HCT116 (cell line): ENCODE measurements at regions not wholly inside any gene's neighbourhood (a gene's known extent, or its start where the extent isn't known, plus 50 kb on each side); places are given as distances from the start of the nearest gene placed in this dataset.
"Not testable (repeated sequence)": the region's sequence is repeated elsewhere in the genome, so short reads cannot be mapped to it uniquely, and the experiment has no call there.

ENCODE experiments used
- ATAC-seq: fragments of 200-7000 bp; cut with Tn5 transposase; 2 replicates; pipeline ENCODE4 v1.9.1; 2020; ENCODE audit warnings: mild to moderate bottlenecking, moderate library complexity
- BruUV-seq: library from RNA; stranded (reverse); fragments of 400-500 nt; replicated peaks from 2 replicates; lab custom pipeline; 2021; lab: Mats Ljungman, UMichigan
- CTCF ChIA-PET: fragments of 300-600 bp; sonication (Branson Sonifier 250); formaldehyde crosslinking; loops from one replicate; lab custom pipeline; 2021; ENCODE audit warnings: antibody characterized with exemption; lab: Charles Lee
- POLR2A ChIA-PET: fragments of 300-600, 350-600 bp; sonication (Branson Sonifier 250); formaldehyde crosslinking; loops from one replicate; lab custom pipeline; 2021; ENCODE audit warnings: antibody characterized with exemption; lab: Charles Lee
- RAD21 ChIA-PET, 2 experiments: fragments of 300-600 bp; sonication (Branson Sonifier 250); formaldehyde crosslinking; loops; one replicate each; lab custom pipeline; 2023; ENCODE audit warnings: low total read pairs in 2 of 2; ENCODE audit not compliant: uncharacterized antibody in 2 of 2, unreplicated experiment in 2 of 2, low non-redundant PET in 1 of 2; lab: Charles Lee
- DNase-seq: peaks from one replicate; pipeline ENCODE4 v3.0.0-alpha.2; 2010; ENCODE audit warnings: low read depth, low spot score
- H2AFZ ChIP-seq: fragments of 200-600 bp; shearing (Covaris generic), sonication (generic); 2 replicates; pipeline ENCODE4 v1.6.1; 2017; ENCODE audit warnings: low read depth, mixed run types, mixed read lengths, antibody characterized with exemption, low read length; ENCODE audit not compliant: poor library complexity, severe bottlenecking
- H3K27ac ChIP-seq: 2 replicates; pipeline ENCODE4 v1.5.1; 2012; ENCODE audit warnings: low read depth, low read length
- H3K27me3 ChIP-seq: fragments of 200-600 bp; sonication (generic); 2 replicates; pipeline ENCODE4 v1.6.1; 2016; ENCODE audit warnings: mixed run types, low read length, mixed read lengths; ENCODE audit not compliant: insufficient read depth
- H3K36me3 ChIP-seq, 2 experiments: fragments of 200-500 bp in 1 of 2; fragments of 200-600 bp in 1 of 2; sonication (Bioruptor generic) in 1 of 2; sonication (generic) in 1 of 2; 2 replicates each; pipeline versions ENCODE4 v1.5.1 to v1.6.1; 2014 to 2016; ENCODE audit warnings: low read length in 2 of 2, inconsistent platforms in 1 of 2, mixed read lengths in 1 of 2, mixed run types in 1 of 2; ENCODE audit not compliant: insufficient read depth in 2 of 2, control insufficient read depth in 1 of 2
- H3K4me1 ChIP-seq, 2 experiments: fragments of 200-600 bp in 1 of 2; sonication (generic) in 1 of 2; 2 replicates each; pipeline versions ENCODE4 v1.5.1 to v1.6.1; 2012 to 2017; ENCODE audit warnings: low read length in 2 of 2, inconsistent platforms in 1 of 2, mild to moderate bottlenecking in 1 of 2, mixed read lengths in 1 of 2, mixed run types in 1 of 2, moderate library complexity in 1 of 2; ENCODE audit not compliant: insufficient read depth in 2 of 2, control insufficient read depth in 1 of 2
- H3K4me2 ChIP-seq: fragments of 200-600 bp; sonication (generic); 2 replicates; pipeline ENCODE4 v1.6.1; 2017; ENCODE audit warnings: mixed run types, low read length, mixed read lengths
- H3K4me3 ChIP-seq, 2 experiments: fragments of 200-600 bp in 1 of 2; sonication (generic) in 1 of 2; replicated peaks in 1 of 2; 2 replicates each; pipeline ENCODE4 v1.5.1; 2011 to 2016; ENCODE audit warnings: low read length in 2 of 2, control low read depth in 1 of 2, low read depth in 1 of 2, mild to moderate bottlenecking in 1 of 2, mixed read lengths in 1 of 2, mixed run types in 1 of 2
- H3K79me2 ChIP-seq: fragments of 200-600 bp; sonication (generic); 2 replicates; pipeline ENCODE4 v1.6.1; 2017; ENCODE audit warnings: mild to moderate bottlenecking, mixed run types, low read length, moderate library complexity, mixed read lengths; ENCODE audit not compliant: insufficient read depth
- H3K9ac ChIP-seq: fragments of 200-600 bp; sonication (generic); 2 replicates; pipeline ENCODE4 v1.6.1; 2016; ENCODE audit warnings: low read length, mixed read lengths
- H3K9me2 ChIP-seq: fragments of 200-600 bp; sonication (generic), shearing (Covaris generic); 2 replicates; pipeline ENCODE4 v1.6.1; 2017; ENCODE audit warnings: mixed run types, mild to moderate bottlenecking, moderate library complexity; ENCODE audit not compliant: insufficient read depth
- H3K9me3 ChIP-seq, 2 experiments: fragments of 200-500 bp in 1 of 2; fragments of 200-600 bp in 1 of 2; sonication (Bioruptor generic) in 1 of 2; sonication (generic) in 1 of 2; 2 replicates each; pipeline ENCODE4 v1.6.1; 2014 to 2017; ENCODE audit warnings: low read length in 2 of 2, mixed read lengths in 2 of 2, inconsistent platforms in 1 of 2, low read depth in 1 of 2, mild to moderate bottlenecking in 1 of 2, mixed run types in 1 of 2, moderate library complexity in 1 of 2; ENCODE audit not compliant: control insufficient read depth in 1 of 2, insufficient read depth in 1 of 2
- H4K20me1 ChIP-seq: fragments of 200-600 bp; sonication (generic), shearing (Covaris generic); 2 replicates; pipeline ENCODE4 v1.6.1; 2017; ENCODE audit warnings: mixed run types, mild to moderate bottlenecking, moderate library complexity; ENCODE audit not compliant: insufficient read depth
- CBX3 ChIP-seq: IDR thresholded peaks from 2 replicates; pipeline ENCODE4 v1.6.1; 2012; ENCODE audit warnings: low read depth
- CEBPB ChIP-seq: IDR thresholded peaks from 2 replicates; pipeline ENCODE4 v1.6.1; 2012; ENCODE audit warnings: low read depth
- ELF1 ChIP-seq: IDR thresholded peaks from 2 replicates; pipeline ENCODE4 v1.6.1; 2012; ENCODE audit warnings: low read depth, borderline replicate concordance
- FOSL1 ChIP-seq: IDR thresholded peaks from 2 replicates; pipeline ENCODE4 v1.6.1; 2012; ENCODE audit warnings: low read depth
- POLR2A ChIP-seq: IDR thresholded peaks from 2 replicates; pipeline ENCODE4 v1.7.0; 2011; ENCODE audit warnings: borderline replicate concordance; ENCODE audit not compliant: insufficient read depth, insufficient read length; ENCODE audit errors: extremely low read depth
- POLR2AphosphoS5 ChIP-seq: IDR thresholded peaks from 2 replicates; pipeline ENCODE4 v1.6.1; 2011; ENCODE audit warnings: mild to moderate bottlenecking, low read depth, low read length, moderate library complexity
- RAD21 ChIP-seq: IDR thresholded peaks from 2 replicates; pipeline ENCODE4 v1.6.1; 2012; ENCODE audit warnings: low read depth, mild to moderate bottlenecking
- SIN3A ChIP-seq: IDR thresholded peaks from 2 replicates; pipeline ENCODE4 v1.6.1; 2012; ENCODE audit warnings: low read depth
- SP1 ChIP-seq: IDR thresholded peaks from 2 replicates; pipeline ENCODE4 v1.6.1; 2012; ENCODE audit warnings: low read depth
- TCF7L2 ChIP-seq: IDR thresholded peaks from 2 replicates; pipeline ENCODE4 v1.7.0; 2011; ENCODE audit warnings: borderline replicate concordance, inconsistent platforms; ENCODE audit not compliant: insufficient read depth, insufficient read length; ENCODE audit errors: extremely low read depth
- YY1 ChIP-seq: IDR thresholded peaks from 2 replicates; pipeline ENCODE4 v1.6.1; 2011; ENCODE audit warnings: low read length, low read depth, moderate library complexity, mild to moderate bottlenecking; ENCODE audit not compliant: insufficient replicate concordance; ENCODE audit errors: extremely low read depth
- ZFX ChIP-seq: fragments of 450-650 bp; IDR thresholded peaks from 2 replicates; pipeline ENCODE4 v1.6.1; 2017
- ZNF274 ChIP-seq: fragments of 200-500 bp; sonication (Bioruptor generic); IDR thresholded peaks from 2 replicates; pipeline ENCODE4 v1.6.1; 2014; ENCODE audit warnings: mild to moderate bottlenecking, low read depth, low read length, inconsistent platforms
- intact Hi-C: fragments of 100-400 bp; cut with micrococcal nuclease; formaldehyde crosslinking; loops from 2 replicates; pipeline ENCODE4 v1.10.0; 2022
- TF ChIP-seq, protein P1 (sequence below): IDR thresholded peaks from 2 replicates; pipeline ENCODE4 v1.6.1; 2011; ENCODE audit warnings: mild to moderate bottlenecking, low read length, moderate library complexity; ENCODE audit not compliant: insufficient replicate concordance; ENCODE audit errors: extremely low read depth
- TF ChIP-seq, protein P2 (sequence below), 3 experiments: fragments of 200-600 bp in 1 of 3; sonication (generic) in 1 of 3; IDR thresholded peaks in 2 of 3; conservative IDR thresholded peaks in 1 of 3; 2 replicates each; pipeline ENCODE4 v1.5.1; 2012 to 2017; ENCODE audit warnings: low read depth in 2 of 3, low read length in 2 of 3, antibody characterized with exemption in 1 of 3, borderline replicate concordance in 1 of 3, control low read depth in 1 of 3, mild to moderate bottlenecking in 1 of 3, mixed read lengths in 1 of 3, mixed run types in 1 of 3, moderate library complexity in 1 of 3; ENCODE audit not compliant: insufficient read depth in 1 of 3
- TF ChIP-seq, protein P3 (sequence below): IDR thresholded peaks from 2 replicates; pipeline ENCODE4 v1.6.1; 2012

GRCh38 chrX:127404161-127404560 lies 584.6 kb downstream of the PRR32 start (continued):
- TF ChIP-seq POLR2AphosphoS5 (no peak), RAD21 (no peak), ELF1 (no peak), CBX3 (no peak)
- TF ChIP-seq, protein P1, sequence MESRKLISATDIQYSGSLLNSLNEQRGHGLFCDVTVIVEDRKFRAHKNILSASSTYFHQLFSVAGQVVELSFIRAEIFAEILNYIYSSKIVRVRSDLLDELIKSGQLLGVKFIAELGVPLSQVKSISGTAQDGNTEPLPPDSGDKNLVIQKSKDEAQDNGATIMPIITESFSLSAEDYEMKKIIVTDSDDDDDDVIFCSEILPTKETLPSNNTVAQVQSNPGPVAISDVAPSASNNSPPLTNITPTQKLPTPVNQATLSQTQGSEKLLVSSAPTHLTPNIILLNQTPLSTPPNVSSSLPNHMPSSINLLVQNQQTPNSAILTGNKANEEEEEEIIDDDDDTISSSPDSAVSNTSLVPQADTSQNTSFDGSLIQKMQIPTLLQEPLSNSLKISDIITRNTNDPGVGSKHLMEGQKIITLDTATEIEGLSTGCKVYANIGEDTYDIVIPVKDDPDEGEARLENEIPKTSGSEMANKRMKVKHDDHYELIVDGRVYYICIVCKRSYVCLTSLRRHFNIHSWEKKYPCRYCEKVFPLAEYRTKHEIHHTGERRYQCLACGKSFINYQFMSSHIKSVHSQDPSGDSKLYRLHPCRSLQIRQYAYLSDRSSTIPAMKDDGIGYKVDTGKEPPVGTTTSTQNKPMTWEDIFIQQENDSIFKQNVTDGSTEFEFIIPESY: no peak

DNA sequence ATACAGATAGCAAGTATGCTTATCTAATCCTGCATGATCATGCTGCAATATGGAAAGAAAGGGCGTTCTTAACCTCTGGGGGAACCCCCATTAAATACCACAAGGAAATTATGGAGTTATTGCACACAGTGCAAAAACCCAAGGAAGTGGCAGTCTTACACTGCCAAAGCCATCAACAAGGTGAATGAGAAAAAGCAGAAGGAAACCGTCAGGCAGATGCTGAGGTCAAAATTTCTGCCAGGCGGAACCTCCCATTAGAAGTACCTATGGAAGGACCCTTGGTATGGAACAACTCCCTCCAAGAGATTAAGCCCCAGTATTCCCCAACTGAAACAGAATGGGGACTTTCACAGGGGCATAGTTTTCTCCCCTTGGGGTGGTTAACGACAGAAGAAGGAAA lies 580.7 kb downstream of the PRR32 start:
- H3K9ac ChIP-seq, H3K27ac ChIP-seq, CTCF ChIA-PET, H3K4me1 ChIP-seq, POLR2A ChIA-PET, H3K4me3 ChIP-seq, BruUV-seq, H3K27me3 ChIP-seq, DNase-seq, H3K9me2 ChIP-seq, H2AFZ ChIP-seq, H3K4me2 ChIP-seq, H4K20me1 ChIP-seq, RAD21 ChIA-PET, H3K9me3 ChIP-seq, H3K79me2 ChIP-seq, ATAC-seq, H3K36me3 ChIP-seq, intact Hi-C loops: not testable (repeated sequence)

GRCh38 chrX:127390316-127390715 lies 570.8 kb downstream of the PRR32 start:
- Histone ChIP-seq H3K9ac (no peak overlapping the region), H3K27ac (no peak overlapping the region), H4K20me1 (no peaks in the 10 kb centered on the region), H3K27me3 (no peaks in the 10 kb centered on the region), H3K9me2 (no peaks in the 10 kb centered on the region), H3K9me3 (no peaks in the 10 kb centered on the region), H3K4me1 (no peaks in the 10 kb centered on the region), H3K79me2 (no peaks in the 10 kb centered on the region), H2AFZ (no peak overlapping the region), H3K4me3 (no peak overlapping the region), H3K4me2 (no peak overlapping the region), H3K36me3 (no peaks in the 10 kb centered on the region)
- DNase-seq (no peak), ATAC-seq (no peak)
- intact Hi-C loops: no loop called here
- POLR2A ChIA-PET: no interaction called here
- BruUV-seq: no TSS peak
- CTCF ChIA-PET: no interaction called here
- RAD21 ChIA-PET: no interaction called here
- TF ChIP-seq FOSL1: no peak
- no peak for TF ChIP-seq ZFX
- TF ChIP-seq YY1: no peak
- no peak for TF ChIP-seq CEBPB
- no peak for TF ChIP-seq SIN3A
- no peak for TF ChIP-seq ZNF274
- no peak for TF ChIP-seq SP1
- TF ChIP-seq POLR2A: no peak
- TF ChIP-seq, protein P2, sequence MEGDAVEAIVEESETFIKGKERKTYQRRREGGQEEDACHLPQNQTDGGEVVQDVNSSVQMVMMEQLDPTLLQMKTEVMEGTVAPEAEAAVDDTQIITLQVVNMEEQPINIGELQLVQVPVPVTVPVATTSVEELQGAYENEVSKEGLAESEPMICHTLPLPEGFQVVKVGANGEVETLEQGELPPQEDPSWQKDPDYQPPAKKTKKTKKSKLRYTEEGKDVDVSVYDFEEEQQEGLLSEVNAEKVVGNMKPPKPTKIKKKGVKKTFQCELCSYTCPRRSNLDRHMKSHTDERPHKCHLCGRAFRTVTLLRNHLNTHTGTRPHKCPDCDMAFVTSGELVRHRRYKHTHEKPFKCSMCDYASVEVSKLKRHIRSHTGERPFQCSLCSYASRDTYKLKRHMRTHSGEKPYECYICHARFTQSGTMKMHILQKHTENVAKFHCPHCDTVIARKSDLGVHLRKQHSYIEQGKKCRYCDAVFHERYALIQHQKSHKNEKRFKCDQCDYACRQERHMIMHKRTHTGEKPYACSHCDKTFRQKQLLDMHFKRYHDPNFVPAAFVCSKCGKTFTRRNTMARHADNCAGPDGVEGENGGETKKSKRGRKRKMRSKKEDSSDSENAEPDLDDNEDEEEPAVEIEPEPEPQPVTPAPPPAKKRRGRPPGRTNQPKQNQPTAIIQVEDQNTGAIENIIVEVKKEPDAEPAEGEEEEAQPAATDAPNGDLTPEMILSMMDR (IDR thresholded peaks at IDR 0.05 in 2 of 3, conservative IDR thresholded peaks at IDR 0.05 in 1 of 3; ENCODE audit: borderline replicate concordance in 1 of 3, insufficient read depth in 1 of 3, low read depth in 2 of 3, low read length in 2 of 3): no peak
- TF ChIP-seq, protein P3, sequence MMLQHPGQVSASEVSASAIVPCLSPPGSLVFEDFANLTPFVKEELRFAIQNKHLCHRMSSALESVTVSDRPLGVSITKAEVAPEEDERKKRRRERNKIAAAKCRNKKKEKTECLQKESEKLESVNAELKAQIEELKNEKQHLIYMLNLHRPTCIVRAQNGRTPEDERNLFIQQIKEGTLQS: no peak
- no peak for TF ChIP-seq CBX3
- TF ChIP-seq RAD21: no peak
- TF ChIP-seq TCF7L2: no peak
